HepG2 (cell line): ENCODE measurements at regions not wholly inside any gene's neighbourhood (a gene's known extent, or its start where the extent isn't known, plus 50 kb on each side); places are given as distances from the start of the nearest gene placed in this dataset.

Source experiments
- ATAC-seq: fragments of 200-7000 bp; cut with Tn5 transposase; 3 replicates; pipeline ENCODE4 v1.9.1; 2020; ENCODE audit warnings: mild to moderate bottlenecking, moderate library complexity
- BruUV-seq: library from RNA; stranded (reverse); fragments of 400-500 nt; replicated peaks from 2 replicates; lab custom pipeline; 2021; lab: Mats Ljungman, UMichigan
- CTCF ChIA-PET: fragments of 300-600 bp; formaldehyde crosslinking; extraction: SDS; loops from one replicate; lab custom pipeline; 2021; ENCODE audit warnings: low total read pairs, inconsistent platforms, low intra/inter-chr PET ratio; lab: Yijun Ruan, JAX
- POLR2A ChIA-PET: fragments of 350-600 bp; sonication (Branson Sonifier 250); formaldehyde crosslinking; loops from one replicate; lab custom pipeline; 2020; ENCODE audit warnings: antibody characterized with exemption, inconsistent platforms; lab: Yijun Ruan, JAX
- DNase-seq: peaks from one replicate; pipeline ENCODE4 v3.0.0-alpha.2; 2015; ENCODE audit warnings: low spot score
- FAIRE-seq: peaks from 3 replicates; lab custom pipeline; 2011; peaks lifted over from hg19 to GRCh38; lab: Jason Lieb, UNC
- H2AFZ ChIP-seq: one replicate; pipeline ENCODE4 v1.6.1; 2011; ENCODE audit warnings: low read length, inconsistent platforms
- H3K27ac ChIP-seq: fragments of 300-600 bp; 3 replicates; pipeline ENCODE4 v1.8.0; 2011; ENCODE audit warnings: mixed run types, mild to moderate bottlenecking, mixed read lengths, low read length, inconsistent platforms; ENCODE audit not compliant: insufficient read depth; ENCODE audit errors: extremely low read length
- H3K27me3 ChIP-seq, 2 experiments: fragments of 200-600 bp in 1 of 2; 2 replicates in 1 of 2; 3 replicates in 1 of 2; pipeline versions ENCODE4 v1.6.0 to v1.8.0; 2011; ENCODE audit warnings: low read length in 2 of 2, mild to moderate bottlenecking in 2 of 2, moderate library complexity in 2 of 2, inconsistent platforms in 1 of 2; ENCODE audit not compliant: insufficient read depth in 2 of 2, control insufficient read depth in 1 of 2
- H3K36me3 ChIP-seq, 2 experiments: fragments of 200-600 bp in 1 of 2; replicated peaks in 1 of 2; 2 replicates in 1 of 2; 3 replicates in 1 of 2; pipeline versions ENCODE4 v1.5.1 to v1.8.0; 2011; ENCODE audit warnings: low read length in 2 of 2, inconsistent platforms in 1 of 2; ENCODE audit not compliant: insufficient read depth in 2 of 2, control insufficient read depth in 1 of 2
- H3K4me1 ChIP-seq: 2 replicates; pipeline ENCODE4 v1.5.1; 2012; ENCODE audit warnings: low read length, inconsistent platforms; ENCODE audit not compliant: insufficient read depth
- H3K4me2 ChIP-seq: 2 replicates; pipeline ENCODE4 v1.6.0; 2011; ENCODE audit warnings: low read depth, low read length, inconsistent platforms
- H3K4me3 ChIP-seq, 3 experiments: fragments of 200-600 bp in 1 of 3; sonication (generic), shearing (Covaris generic) in 1 of 3; replicated peaks in 1 of 3; 2 replicates each; pipeline ENCODE4 v1.5.1; 2011 to 2016; ENCODE audit warnings: low read length in 3 of 3, inconsistent platforms in 2 of 3, low read depth in 2 of 3, mild to moderate bottlenecking in 2 of 3, control low read depth in 1 of 3, mixed read lengths in 1 of 3; ENCODE audit not compliant: insufficient read depth in 1 of 3
- H3K79me2 ChIP-seq: one replicate; pipeline ENCODE4 v1.6.1; 2011; ENCODE audit warnings: low read length, inconsistent platforms; ENCODE audit not compliant: insufficient read depth
- H3K9ac ChIP-seq: 2 replicates; pipeline ENCODE4 v1.6.0; 2011; ENCODE audit warnings: mild to moderate bottlenecking, low read depth, low read length, inconsistent platforms; ENCODE audit not compliant: insufficient read depth
- H3K9me3 ChIP-seq: 2 replicates; pipeline ENCODE4 v1.5.1; 2012; ENCODE audit warnings: mild to moderate bottlenecking, low read length
- H4K20me1 ChIP-seq: 2 replicates; pipeline ENCODE4 v1.6.0; 2011; ENCODE audit warnings: inconsistent platforms, mild to moderate bottlenecking, low read length, moderate library complexity; ENCODE audit not compliant: insufficient read depth
- NAIF1 ChIP-seq: sonication (generic); formaldehyde crosslinking; IDR thresholded peaks from 2 replicates; pipeline ENCODE4 v1.5.0; 2020; ENCODE audit warnings: mild to moderate bottlenecking, missing genetic modification reagents, borderline replicate concordance
- ZBTB21 ChIP-seq: sonication (generic); formaldehyde crosslinking; IDR thresholded peaks from 2 replicates; pipeline ENCODE4 v1.4.0; 2020; ENCODE audit warnings: missing genetic modification reagents
- ZFAT ChIP-seq: sonication (generic); formaldehyde crosslinking; conservative IDR thresholded peaks from 2 replicates; pipeline ENCODE4 v1.8.1; 2023; ENCODE audit warnings: missing genetic modification reagents, inconsistent platforms
- ZNF333 ChIP-seq: sonication (generic); formaldehyde crosslinking; IDR thresholded peaks from 2 replicates; pipeline ENCODE4 v1.4.0; 2020; ENCODE audit warnings: mild to moderate bottlenecking, missing genetic modification reagents, borderline replicate concordance
- ZNF660 ChIP-seq: sonication (generic); formaldehyde crosslinking; IDR thresholded peaks from 2 replicates; pipeline ENCODE4 v1.5.1; 2020; ENCODE audit warnings: mild to moderate bottlenecking, low read depth, missing genetic modification reagents, borderline replicate concordance
- WGBS: methylation state at CpG from one replicate; pipeline ENCODE4 v1.1.6; 2017; ENCODE audit warnings: low lambda C conversion rate; 5-methylcytosine and 5-hydroxymethylcytosine counted together
- in situ Hi-C: cut with HindIII; loops from 2 replicates; pipeline ENCODE4 v1.10.0; 2017; ENCODE audit warnings: low pct_unique_long_range_greater_than_20kb; ENCODE audit not compliant: extremely low pct_ligation_motif_present
- intact Hi-C: fragments of 100-400 bp; cut with micrococcal nuclease; formaldehyde crosslinking; loops from one replicate; pipeline ENCODE4 v1.10.0; 2022; ENCODE audit not compliant: unreplicated experiment
- TF ChIP-seq, protein P1 (sequence below): sonication (generic); IDR thresholded peaks from 2 replicates; pipeline ENCODE4 v1.6.1; 2016; ENCODE audit warnings: low read depth, borderline replicate concordance
- TF ChIP-seq, protein P2 (sequence below): sonication (generic); formaldehyde crosslinking; IDR thresholded peaks from 2 replicates; pipeline ENCODE4 v1.8.1; 2022; ENCODE audit warnings: low read depth, mild to moderate bottlenecking, missing genetic modification reagents
- TF ChIP-seq, protein P3 (sequence below): IDR thresholded peaks from 2 replicates; pipeline ENCODE4 v1.6.1; 2016; ENCODE audit warnings: low read depth, control low read depth

DNA sequence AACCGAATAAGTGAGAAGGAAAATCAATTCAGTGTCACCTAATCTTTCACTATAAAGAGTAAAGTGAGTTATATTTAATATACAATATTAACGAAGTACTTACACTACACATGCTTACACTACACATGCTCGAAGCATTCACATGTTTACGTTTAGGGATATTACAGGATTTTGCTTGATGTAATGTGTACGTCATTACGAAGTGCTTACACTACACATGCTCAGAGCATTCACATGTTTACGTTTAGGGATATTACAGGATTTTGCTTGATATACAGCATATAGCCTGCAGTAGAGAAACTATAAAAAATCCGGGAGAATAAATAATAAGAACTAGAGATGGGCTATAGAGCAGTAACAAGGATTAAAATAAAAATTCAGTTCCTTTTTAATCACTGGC lies 538.8 kb upstream of the CXADR start (continued):
- TF ChIP-seq, protein P1, sequence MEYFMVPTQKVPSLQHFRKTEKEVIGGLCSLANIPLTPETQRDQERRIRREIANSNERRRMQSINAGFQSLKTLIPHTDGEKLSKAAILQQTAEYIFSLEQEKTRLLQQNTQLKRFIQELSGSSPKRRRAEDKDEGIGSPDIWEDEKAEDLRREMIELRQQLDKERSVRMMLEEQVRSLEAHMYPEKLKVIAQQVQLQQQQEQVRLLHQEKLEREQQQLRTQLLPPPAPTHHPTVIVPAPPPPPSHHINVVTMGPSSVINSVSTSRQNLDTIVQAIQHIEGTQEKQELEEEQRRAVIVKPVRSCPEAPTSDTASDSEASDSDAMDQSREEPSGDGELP: no peak
- TF ChIP-seq ZNF660 (CRISPR knock-in tag) (no peak), NAIF1 (CRISPR knock-in tag) (no peak)
- TF ChIP-seq, protein P2, sequence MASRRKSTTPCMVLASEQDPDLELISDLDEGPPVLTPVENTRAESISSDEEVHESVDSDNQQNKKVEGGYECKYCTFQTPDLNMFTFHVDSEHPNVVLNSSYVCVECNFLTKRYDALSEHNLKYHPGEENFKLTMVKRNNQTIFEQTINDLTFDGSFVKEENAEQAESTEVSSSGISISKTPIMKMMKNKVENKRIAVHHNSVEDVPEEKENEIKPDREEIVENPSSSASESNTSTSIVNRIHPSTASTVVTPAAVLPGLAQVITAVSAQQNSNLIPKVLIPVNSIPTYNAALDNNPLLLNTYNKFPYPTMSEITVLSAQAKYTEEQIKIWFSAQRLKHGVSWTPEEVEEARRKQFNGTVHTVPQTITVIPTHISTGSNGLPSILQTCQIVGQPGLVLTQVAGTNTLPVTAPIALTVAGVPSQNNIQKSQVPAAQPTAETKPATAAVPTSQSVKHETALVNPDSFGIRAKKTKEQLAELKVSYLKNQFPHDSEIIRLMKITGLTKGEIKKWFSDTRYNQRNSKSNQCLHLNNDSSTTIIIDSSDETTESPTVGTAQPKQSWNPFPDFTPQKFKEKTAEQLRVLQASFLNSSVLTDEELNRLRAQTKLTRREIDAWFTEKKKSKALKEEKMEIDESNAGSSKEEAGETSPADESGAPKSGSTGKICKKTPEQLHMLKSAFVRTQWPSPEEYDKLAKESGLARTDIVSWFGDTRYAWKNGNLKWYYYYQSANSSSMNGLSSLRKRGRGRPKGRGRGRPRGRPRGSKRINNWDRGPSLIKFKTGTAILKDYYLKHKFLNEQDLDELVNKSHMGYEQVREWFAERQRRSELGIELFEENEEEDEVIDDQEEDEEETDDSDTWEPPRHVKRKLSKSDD: no peak

DNA sequence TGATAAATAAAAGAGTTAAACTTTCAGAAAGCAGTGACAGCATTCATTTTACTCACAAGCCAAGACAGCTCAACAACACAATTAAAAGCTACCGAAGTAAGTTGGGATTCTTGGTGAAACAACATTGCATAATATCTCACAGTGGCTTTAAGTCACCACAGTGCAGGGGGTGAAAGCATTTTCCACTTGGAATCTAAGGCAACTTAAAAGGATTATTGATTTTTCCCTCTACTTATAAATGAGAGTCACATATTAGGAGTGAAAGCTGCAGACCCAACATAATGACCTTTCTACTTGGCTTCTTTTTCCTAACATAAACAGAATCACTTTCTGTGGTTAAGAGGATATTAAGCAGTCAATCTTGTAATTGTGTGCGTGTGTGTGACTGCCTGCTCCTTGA lies 536.6 kb upstream of the CXADR start:
- POLR2A ChIA-PET: no interaction called here

More for the DNA sequence above, 536.6 kb upstream of the CXADR start:
- no peak for ATAC-seq
- Histone ChIP-seq H3K4me3 (no peak overlapping the region), H3K4me1 (no peaks in the 10 kb centered on the region), H3K27ac (no peak overlapping the region), H3K27me3 (no peaks in the 10 kb centered on the region), H2AFZ (no peak overlapping the region), H3K9ac (no peak overlapping the region), H3K79me2 (no peaks in the 10 kb centered on the region), H3K9me3 (no peaks in the 10 kb centered on the region), H3K36me3 (no peaks in the 10 kb centered on the region), H4K20me1 (no peaks in the 10 kb centered on the region), H3K4me2 (no peak overlapping the region)
- in situ Hi-C loops (no loop called here), intact Hi-C loops (no loop called here)
- DNase-seq: no peak
- CTCF ChIA-PET: no interaction called here
- no peak for TF ChIP-seq ZFAT (CRISPR knock-in tag)
- TF ChIP-seq, protein P3, sequence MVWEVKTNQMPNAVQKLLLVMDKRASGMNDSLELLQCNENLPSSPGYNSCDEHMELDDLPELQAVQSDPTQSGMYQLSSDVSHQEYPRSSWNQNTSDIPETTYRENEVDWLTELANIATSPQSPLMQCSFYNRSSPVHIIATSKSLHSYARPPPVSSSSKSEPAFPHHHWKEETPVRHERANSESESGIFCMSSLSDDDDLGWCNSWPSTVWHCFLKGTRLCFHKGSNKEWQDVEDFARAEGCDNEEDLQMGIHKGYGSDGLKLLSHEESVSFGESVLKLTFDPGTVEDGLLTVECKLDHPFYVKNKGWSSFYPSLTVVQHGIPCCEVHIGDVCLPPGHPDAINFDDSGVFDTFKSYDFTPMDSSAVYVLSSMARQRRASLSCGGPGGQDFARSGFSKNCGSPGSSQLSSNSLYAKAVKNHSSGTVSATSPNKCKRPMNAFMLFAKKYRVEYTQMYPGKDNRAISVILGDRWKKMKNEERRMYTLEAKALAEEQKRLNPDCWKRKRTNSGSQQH (CRISPR knock-in tag): no peak
- no peak for TF ChIP-seq ZBTB21
- TF ChIP-seq ZNF333: no peak
- 0% methylated on average over 2 of the region's 2 CpGs for WGBS
- FAIRE-seq: no peak
- BruUV-seq: no TSS peak
